Endothelial cell of umbilical vein (primary cell): ENCODE measurements at regions not wholly inside any gene's neighbourhood (a gene's known extent, or its start where the extent isn't known, plus 50 kb on each side); places are given as distances from the start of the nearest gene placed in this dataset.

Source experiments
- CTCF ChIP-seq, 2 donors: IDR thresholded peaks; 1 replicate in 1 of 2; 2 replicates in 1 of 2; pipeline ENCODE4 v1.5.1; 2011; ENCODE audit warnings: low read length in 2 of 2, mild to moderate bottlenecking in 2 of 2, moderate library complexity in 2 of 2, control low read depth in 1 of 2, inconsistent platforms in 1 of 2, low read depth in 1 of 2; ENCODE audit not compliant: insufficient read depth in 1 of 2; ENCODE audit errors: extremely low read depth in 1 of 2
- EZH2 ChIP-seq: IDR thresholded peaks from 2 replicates; pipeline ENCODE4 v1.6.1; 2012; ENCODE audit warnings: borderline replicate concordance, low read depth, mild to moderate bottlenecking, moderate library complexity, low read length, inconsistent platforms; ENCODE audit not compliant: severe bottlenecking
- GATA2 ChIP-seq: IDR thresholded peaks from 2 replicates; pipeline ENCODE4 v1.7.0; 2011; ENCODE audit warnings: low read depth, mild to moderate bottlenecking, moderate library complexity, mixed read lengths, low read length; ENCODE audit not compliant: insufficient read length, insufficient read depth
- JUN ChIP-seq: IDR thresholded peaks from 2 replicates; pipeline ENCODE4 v1.6.1; 2011; ENCODE audit warnings: borderline replicate concordance, low read depth; ENCODE audit not compliant: insufficient read length, insufficient read depth
- MAX ChIP-seq: IDR thresholded peaks from 2 replicates; pipeline ENCODE4 v1.6.1; 2011; ENCODE audit not compliant: insufficient read depth, insufficient read length
- POLR2A ChIP-seq: IDR thresholded peaks from 2 replicates; pipeline ENCODE4 v1.6.1; 2012; ENCODE audit warnings: low read depth, mild to moderate bottlenecking, control low read depth, low read length
- POLR2AphosphoS5 ChIP-seq: IDR thresholded peaks from 2 replicates; pipeline ENCODE4 v1.6.1; 2012; ENCODE audit warnings: low read depth, mild to moderate bottlenecking, control low read depth, low read length, moderate library complexity; ENCODE audit not compliant: insufficient read depth

GRCh38 chr22:49634006-49634772 is 193.5 kb downstream of the BRD1 start:
- TF ChIP-seq CTCF (IDR thresholded peaks at IDR 0.05; ENCODE audit: extremely low read depth in 1 of 2, insufficient read depth in 1 of 2, low read depth in 1 of 2, low read length in 2 of 2) (no peak), EZH2 (no peak), POLR2A (no peak), POLR2AphosphoS5 (no peak), MAX (no peak), GATA2 (no peak), JUN (no peak)
